ENCODE measurements at regions not wholly inside any gene's neighbourhood (a gene's known extent, or its start where the extent isn't known, plus 50 kb on each side); places are given as distances from the start of the nearest gene placed in this dataset.

GRCh38 chr5:13189532-13189931, 755.0 kb downstream of the DNAH5 start:
- Histone ChIP-seq H3K4me3 (ENCODE audit: low read depth, low read length) (no peak overlapping the region), H3K27ac (ENCODE audit: insufficient read depth, low read length, poor library complexity, severe bottlenecking) (no peak overlapping the region), H3K4me1 (ENCODE audit: control insufficient read depth, insufficient read depth, low read length, poor library complexity, severe bottlenecking) (no peaks in the 10 kb centered on the region), H3K27me3 (ENCODE audit: control insufficient read depth, insufficient read depth, low read length) (no peaks in the 10 kb centered on the region), H3K36me3 (ENCODE audit: control insufficient read depth, insufficient read depth, low read length) (no peaks in the 10 kb centered on the region), H3K9me3 (ENCODE audit: control insufficient read depth in 2 of 2, low read length in 2 of 2) (peaks cover 3 to 9% of the 10 kb centered on the region in 2 experiments)
- Mint-ChIP-seq H3K4me1 (no peaks in the 10 kb centered on the region), H3K36me3 (no peaks in the 10 kb centered on the region), H3K9me3 (peaks cover 3 to 16% (median 10%) of the 10 kb centered on the region in 7 donors), H3K27ac (no peak overlapping the region), H3K27me3 (no peaks in the 10 kb centered on the region), H3K4me3 (no peak overlapping the region)
- ATAC-seq (ENCODE audit: low read depth in 2 of 2) (no peak), DNase-seq (no peak)

- Mint-ChIP-seq H3K4me3 (no peak overlapping the region), H3K36me3 (no peaks in the 10 kb centered on the region), H3K27me3 (no peaks in the 10 kb centered on the region), H3K4me1 (no peaks in the 10 kb centered on the region), H3K9me3 (peaks cover 3 to 17% (median 8%) of the 10 kb centered on the region in 7 donors), H3K27ac (no peak overlapping the region)
- no peaks in the 10 kb centered on the region for H3K27me3 ChIP-seq (ENCODE audit: control insufficient read depth, insufficient read depth, low read length)
- H3K27ac ChIP-seq (ENCODE audit: insufficient read depth, low read length, poor library complexity, severe bottlenecking): no peak overlapping the region
- DNase-seq: no peak
- H3K4me1 ChIP-seq (ENCODE audit: control insufficient read depth, insufficient read depth, low read length, poor library complexity, severe bottlenecking): no peaks in the 10 kb centered on the region
- H3K9me3 ChIP-seq (ENCODE audit: control insufficient read depth in 2 of 2, low read length in 2 of 2): peaks cover 3 to 9% of the 10 kb centered on the region in 2 experiments
- ATAC-seq (ENCODE audit: low read depth in 2 of 2): no peak
- no peaks in the 10 kb centered on the region for H3K36me3 ChIP-seq (ENCODE audit: control insufficient read depth, insufficient read depth, low read length)
- H3K4me3 ChIP-seq (ENCODE audit: low read depth, low read length): no peak overlapping the region
Measured at GRCh38 chr5:13188371-13188770, 756.1 kb downstream of the DNAH5 start.

GRCh38 chr5:13187186-13187585, 757.3 kb downstream of the DNAH5 start:
- Histone ChIP-seq H3K4me3 (ENCODE audit: low read depth, low read length) (no peak overlapping the region), H3K27ac (ENCODE audit: insufficient read depth, low read length, poor library complexity, severe bottlenecking) (no peak overlapping the region), H3K36me3 (ENCODE audit: control insufficient read depth, insufficient read depth, low read length) (no peaks in the 10 kb centered on the region), H3K9me3 (ENCODE audit: control insufficient read depth in 2 of 2, low read length in 2 of 2) (peaks cover 3 to 5% of the 10 kb centered on the region in 2 experiments), H3K4me1 (ENCODE audit: control insufficient read depth, insufficient read depth, low read length, poor library complexity, severe bottlenecking) (no peaks in the 10 kb centered on the region), H3K27me3 (ENCODE audit: control insufficient read depth, insufficient read depth, low read length) (no peaks in the 10 kb centered on the region)
- H3K9me3 Mint-ChIP-seq: peaks cover 3 to 22% (median 8%) of the 10 kb centered on the region in 7 donors
- no peaks in the 10 kb centered on the region for H3K27me3 Mint-ChIP-seq
- H3K27ac Mint-ChIP-seq: no peak overlapping the region
- DNase-seq (no peak), ATAC-seq (ENCODE audit: low read depth in 2 of 2) (no peak)
- no peaks in the 10 kb centered on the region for H3K36me3 Mint-ChIP-seq
- H3K4me3 Mint-ChIP-seq: no peak overlapping the region
- no peaks in the 10 kb centered on the region for H3K4me1 Mint-ChIP-seq

- H3K4me1 Mint-ChIP-seq: no peaks in the 10 kb centered on the region
- Histone ChIP-seq H3K36me3 (ENCODE audit: control insufficient read depth, insufficient read depth, low read length) (no peaks in the 10 kb centered on the region), H3K4me3 (ENCODE audit: low read depth, low read length) (no peak overlapping the region), H3K9me3 (ENCODE audit: control insufficient read depth in 2 of 2, low read length in 2 of 2) (peaks cover 0 to 5% of the 10 kb centered on the region in 2 experiments), H3K4me1 (ENCODE audit: control insufficient read depth, insufficient read depth, low read length, poor library complexity, severe bottlenecking) (no peaks in the 10 kb centered on the region), H3K27me3 (ENCODE audit: control insufficient read depth, insufficient read depth, low read length) (no peaks in the 10 kb centered on the region), H3K27ac (ENCODE audit: insufficient read depth, low read length, poor library complexity, severe bottlenecking) (no peak overlapping the region)
- H3K4me3 Mint-ChIP-seq: no peak overlapping the region
- H3K9me3 Mint-ChIP-seq: peaks cover 2 to 25% (median 5%) of the 10 kb centered on the region in 7 donors
- ATAC-seq (ENCODE audit: low read depth in 2 of 2): no peak
- no peaks in the 10 kb centered on the region for H3K36me3 Mint-ChIP-seq
- no peak overlapping the region for H3K27ac Mint-ChIP-seq
- no peaks in the 10 kb centered on the region for H3K27me3 Mint-ChIP-seq
- no peak for DNase-seq
Measured at GRCh38 chr5:13186177-13186576, 758.3 kb downstream of the DNAH5 start.

GRCh38 chr5:13179407-13180087, 764.9 kb downstream of the DNAH5 start:
- H3K27me3 ChIP-seq (ENCODE audit: control insufficient read depth, insufficient read depth, low read length): no peaks in the 10 kb centered on the region
- no peaks in the 10 kb centered on the region for H3K4me1 ChIP-seq (ENCODE audit: control insufficient read depth, insufficient read depth, low read length, poor library complexity, severe bottlenecking)
- Mint-ChIP-seq H3K4me1 (no peaks in the 10 kb centered on the region), H3K9me3 (peaks cover 2 to 26% (median 6%) of the 10 kb centered on the region in 7 donors), H3K27ac (no peak overlapping the region), H3K27me3 (no peaks in the 10 kb centered on the region), H3K36me3 (no peaks in the 10 kb centered on the region), H3K4me3 (no peak overlapping the region)
- H3K4me3 ChIP-seq (ENCODE audit: low read depth, low read length): no peak overlapping the region
- H3K9me3 ChIP-seq (ENCODE audit: control insufficient read depth in 2 of 2, low read length in 2 of 2): peaks cover 0 to 3% of the 10 kb centered on the region in 2 experiments
- ATAC-seq (ENCODE audit: low read depth in 2 of 2) (no peak), DNase-seq (no peak)
- no peaks in the 10 kb centered on the region for H3K36me3 ChIP-seq (ENCODE audit: control insufficient read depth, insufficient read depth, low read length)
- no peak overlapping the region for H3K27ac ChIP-seq (ENCODE audit: insufficient read depth, low read length, poor library complexity, severe bottlenecking)

- ATAC-seq (ENCODE audit: low read depth in 2 of 2) (no peak), DNase-seq (no peak)
- no peak overlapping the region for H3K27ac ChIP-seq (ENCODE audit: insufficient read depth, low read length, poor library complexity, severe bottlenecking)
- Mint-ChIP-seq H3K36me3 (no peaks in the 10 kb centered on the region), H3K27ac (no peak overlapping the region), H3K27me3 (no peaks in the 10 kb centered on the region), H3K9me3 (peaks cover 0 to 33% (median 8%) of the 10 kb centered on the region in 7 donors), H3K4me3 (no peak overlapping the region), H3K4me1 (no peaks in the 10 kb centered on the region)
- H3K27me3 ChIP-seq (ENCODE audit: control insufficient read depth, insufficient read depth, low read length): no peaks in the 10 kb centered on the region
- H3K4me3 ChIP-seq (ENCODE audit: low read depth, low read length): no peak overlapping the region
- H3K4me1 ChIP-seq (ENCODE audit: control insufficient read depth, insufficient read depth, low read length, poor library complexity, severe bottlenecking): no peaks in the 10 kb centered on the region
- no peaks in the 10 kb centered on the region for H3K9me3 ChIP-seq (ENCODE audit: control insufficient read depth in 2 of 2, low read length in 2 of 2)
- no peaks in the 10 kb centered on the region for H3K36me3 ChIP-seq (ENCODE audit: control insufficient read depth, insufficient read depth, low read length)
Measured at GRCh38 chr5:13143630-13144029, 800.9 kb downstream of the DNAH5 start.

GRCh38 chr5:13143214-13143613, 801.3 kb downstream of the DNAH5 start:
- no peaks in the 10 kb centered on the region for H3K9me3 ChIP-seq (ENCODE audit: control insufficient read depth in 2 of 2, low read length in 2 of 2)
- H3K27ac Mint-ChIP-seq: no peak overlapping the region
- H3K36me3 ChIP-seq (ENCODE audit: control insufficient read depth, insufficient read depth, low read length): no peaks in the 10 kb centered on the region
- no peaks in the 10 kb centered on the region for H3K4me1 Mint-ChIP-seq
- H3K36me3 Mint-ChIP-seq: no peaks in the 10 kb centered on the region
- H3K4me3 Mint-ChIP-seq: no peak overlapping the region
- DNase-seq: no peak
- H3K27ac ChIP-seq (ENCODE audit: insufficient read depth, low read length, poor library complexity, severe bottlenecking): no peak overlapping the region
- no peak for ATAC-seq (ENCODE audit: low read depth in 2 of 2)
- H3K4me3 ChIP-seq (ENCODE audit: low read depth, low read length): no peak overlapping the region
- no peaks in the 10 kb centered on the region for H3K4me1 ChIP-seq (ENCODE audit: control insufficient read depth, insufficient read depth, low read length, poor library complexity, severe bottlenecking)
- H3K27me3 ChIP-seq (ENCODE audit: control insufficient read depth, insufficient read depth, low read length): no peaks in the 10 kb centered on the region
- H3K9me3 Mint-ChIP-seq: peaks cover 0 to 33% (median 6%) of the 10 kb centered on the region in 7 donors
- H3K27me3 Mint-ChIP-seq: no peaks in the 10 kb centered on the region

- DNase-seq (no peak), ATAC-seq (ENCODE audit: low read depth in 2 of 2) (no peak)
- Mint-ChIP-seq H3K4me1 (no peaks in the 10 kb centered on the region), H3K36me3 (no peaks in the 10 kb centered on the region), H3K9me3 (peaks cover 0 to 13% (median 5%) of the 10 kb centered on the region in 7 donors), H3K27ac (no peak overlapping the region), H3K27me3 (no peaks in the 10 kb centered on the region), H3K4me3 (no peak overlapping the region)
- H3K9me3 ChIP-seq (ENCODE audit: control insufficient read depth in 2 of 2, low read length in 2 of 2): peaks cover 0 to 1% of the 10 kb centered on the region in 2 experiments
- no peaks in the 10 kb centered on the region for H3K36me3 ChIP-seq (ENCODE audit: control insufficient read depth, insufficient read depth, low read length)
- H3K27ac ChIP-seq (ENCODE audit: insufficient read depth, low read length, poor library complexity, severe bottlenecking): no peak overlapping the region
- H3K4me3 ChIP-seq (ENCODE audit: low read depth, low read length): no peak overlapping the region
- no peaks in the 10 kb centered on the region for H3K4me1 ChIP-seq (ENCODE audit: control insufficient read depth, insufficient read depth, low read length, poor library complexity, severe bottlenecking)
- H3K27me3 ChIP-seq (ENCODE audit: control insufficient read depth, insufficient read depth, low read length): no peaks in the 10 kb centered on the region
Measured at GRCh38 chr5:13133951-13134350, 810.5 kb downstream of the DNAH5 start.
